Stimulated activated CD4-positive, alpha-beta T cell treated with anti-CD3 and anti-CD28 coated beads, Interleukin-4, amount 100 ng/mL, for 4 hours (primary cell): ENCODE measurements at regions not wholly inside any gene's neighbourhood (a gene's known extent, or its start where the extent isn't known, plus 50 kb on each side); places are given as distances from the start of the nearest gene placed in this dataset.

Experiments
- DNase-seq, 2 experiments: peaks; one replicate each; pipeline ENCODE4 v3.0.0-alpha.2; 2020

DNA sequence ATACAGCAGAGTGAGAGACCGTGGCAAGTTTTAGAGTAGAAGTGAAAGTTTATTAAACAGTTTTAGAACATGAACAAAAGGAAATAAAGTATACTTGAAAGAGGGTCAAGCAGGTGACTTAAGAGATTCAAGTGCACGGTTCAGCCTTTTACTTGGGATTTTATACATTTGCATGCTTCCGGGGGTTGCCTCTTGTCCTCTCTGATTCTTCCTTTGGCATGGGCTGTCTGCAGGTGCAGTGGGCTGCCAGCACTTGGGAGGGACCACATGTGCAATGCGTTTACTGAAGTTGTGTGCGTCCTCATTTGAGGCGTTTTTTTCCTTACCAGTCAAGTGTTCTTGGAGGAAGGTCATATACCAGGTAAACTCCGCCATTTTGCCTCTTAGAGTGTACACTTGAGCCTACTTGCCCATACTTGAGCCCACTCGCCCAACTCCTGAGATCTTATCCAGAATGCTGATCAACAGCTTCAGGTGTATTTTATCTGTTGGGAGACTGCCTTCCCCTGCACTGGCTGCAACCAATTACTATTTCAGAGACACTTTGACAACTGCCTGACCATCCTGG is 195.2 kb downstream of the IRX5 start:
- no peak for DNase-seq

DNA sequence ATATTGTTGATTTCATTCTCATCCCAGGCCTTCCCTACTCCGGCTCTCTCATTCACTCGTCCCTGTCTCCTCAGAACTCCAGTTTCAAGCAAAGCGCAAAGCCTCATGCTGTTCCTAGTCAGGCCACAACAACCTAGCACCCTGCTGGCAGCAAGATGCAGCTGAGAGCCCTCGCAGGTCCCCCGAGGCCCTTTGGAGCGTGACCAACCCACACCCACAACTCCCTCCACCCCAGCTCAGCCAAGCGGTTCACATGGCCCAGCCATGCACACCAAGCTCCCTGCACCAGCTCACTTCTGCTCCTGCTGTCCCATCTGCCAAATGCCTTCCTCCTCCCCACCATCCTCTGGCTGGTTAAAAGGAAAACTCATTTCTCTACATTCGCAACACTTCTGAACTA is 195.8 kb downstream of the IRX5 start:
- DNase-seq: no peak

DNA sequence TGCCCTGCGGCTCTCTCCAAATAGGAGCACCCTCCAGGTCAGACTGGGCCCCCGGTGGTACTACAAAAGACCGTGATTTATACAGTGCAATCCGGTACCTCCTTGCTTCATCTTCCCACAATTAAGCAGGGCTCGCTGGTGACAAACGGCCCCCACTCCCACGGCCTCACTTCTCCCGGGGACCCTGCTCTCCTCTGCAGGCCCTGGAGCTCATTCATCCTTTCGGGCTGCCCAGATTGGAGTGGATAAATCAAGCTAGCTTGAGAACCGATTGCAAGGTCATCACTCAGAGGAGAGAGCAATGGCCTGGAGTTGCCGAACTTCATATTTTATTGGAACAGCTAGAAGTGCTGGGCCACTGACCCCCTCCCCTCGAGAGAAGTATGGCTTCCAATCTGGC is 193.5 kb upstream of the IRX6 start:
- DNase-seq: no peak

DNA sequence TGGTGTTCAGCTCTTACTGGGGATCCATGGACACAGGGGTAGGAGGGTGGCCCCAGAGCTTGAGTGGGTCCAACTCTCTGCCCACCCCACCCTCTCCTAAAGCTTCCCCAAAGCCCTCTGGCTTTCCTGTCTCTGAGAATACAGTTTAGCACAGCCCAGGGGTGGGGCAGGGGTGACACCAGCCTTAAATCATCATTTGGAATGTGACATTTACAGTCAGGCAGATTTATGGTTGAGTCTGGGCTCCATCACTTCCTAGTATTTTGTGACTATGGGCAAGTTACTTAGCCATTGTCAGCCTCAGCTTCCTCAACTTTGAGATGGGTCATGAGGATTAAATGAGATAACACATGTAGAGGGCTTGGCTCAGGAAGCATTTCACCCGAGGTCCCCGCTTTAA is 193.1 kb upstream of the IRX6 start:
- DNase-seq: no peak

DNA sequence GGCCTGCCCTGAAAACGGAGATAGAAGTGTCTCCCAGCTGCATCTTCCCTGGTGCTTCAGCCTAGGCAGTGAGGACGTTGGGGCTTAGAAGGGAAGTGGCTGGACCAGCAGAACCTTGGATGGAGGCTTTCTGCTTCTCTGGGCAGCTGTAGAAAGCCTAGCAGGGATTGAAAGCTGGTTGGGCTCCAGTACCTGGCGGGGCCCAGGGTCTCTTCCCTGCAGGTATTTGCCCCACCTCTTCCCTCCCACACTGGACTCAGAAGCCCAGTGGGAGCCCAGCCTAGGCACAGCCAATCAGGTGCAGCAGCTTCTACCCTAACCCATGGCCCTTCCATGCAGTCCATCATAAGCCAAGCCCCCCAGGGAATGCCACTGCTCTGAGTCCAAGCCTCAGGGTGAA is 190.3 kb upstream of the IRX6 start:
- DNase-seq: no peak

DNA sequence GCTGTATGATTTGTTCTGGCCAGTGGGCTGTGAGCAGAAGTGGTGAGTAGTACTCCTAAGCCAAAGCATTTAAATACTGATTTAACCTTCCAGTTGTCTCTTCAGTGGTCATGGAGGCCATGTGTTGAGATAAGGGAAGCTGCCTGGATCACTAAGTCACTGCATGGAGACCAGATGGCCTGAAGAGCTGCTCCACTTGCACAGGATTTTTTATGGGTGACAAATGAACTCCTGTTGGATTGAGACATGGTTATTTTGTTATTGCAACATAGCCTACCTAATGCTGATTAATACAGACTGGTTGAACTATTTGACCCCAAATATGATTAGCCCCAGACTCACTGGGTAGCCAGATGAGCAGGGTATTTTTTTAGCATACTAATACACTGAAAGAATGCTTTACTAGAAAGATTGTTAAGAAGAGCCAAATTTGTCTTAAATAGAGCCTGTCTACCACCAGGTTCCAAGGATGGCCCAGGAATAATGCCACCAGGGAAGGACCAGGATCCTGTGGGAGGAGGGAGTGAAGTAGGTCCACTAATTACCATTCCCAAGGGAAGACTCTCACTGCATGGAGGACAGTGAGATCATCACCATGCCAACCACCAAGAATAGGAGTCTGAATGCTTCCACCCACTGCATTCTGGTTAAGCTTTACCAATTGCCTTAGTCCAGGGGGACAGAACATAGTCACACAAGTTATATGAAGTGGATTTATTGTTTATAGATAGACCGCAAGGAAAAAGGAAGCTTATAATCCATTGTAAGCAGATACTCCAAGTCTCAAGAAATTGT is 187.4 kb upstream of the IRX6 start:
- no peak for DNase-seq

DNA sequence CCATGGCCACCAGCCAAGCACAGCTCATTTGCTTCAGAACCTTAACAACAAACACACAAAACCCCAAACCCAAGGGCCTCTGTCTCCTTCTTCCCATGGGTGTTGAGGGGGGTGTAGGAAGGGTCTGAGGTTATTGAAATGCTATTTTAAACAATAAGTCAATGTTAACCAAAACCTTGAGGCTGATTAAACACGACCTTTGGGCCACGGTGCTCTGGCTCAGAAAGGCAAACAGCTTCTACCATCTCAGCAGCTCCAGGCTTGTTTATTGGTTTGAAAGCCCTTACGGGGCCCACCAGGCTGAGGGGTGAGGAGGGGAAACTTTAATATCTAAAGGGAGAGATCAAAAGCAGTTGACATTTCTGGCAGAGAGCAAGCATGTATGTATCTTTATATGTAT is 185.7 kb upstream of the IRX6 start:
- DNase-seq: no peak

DNA sequence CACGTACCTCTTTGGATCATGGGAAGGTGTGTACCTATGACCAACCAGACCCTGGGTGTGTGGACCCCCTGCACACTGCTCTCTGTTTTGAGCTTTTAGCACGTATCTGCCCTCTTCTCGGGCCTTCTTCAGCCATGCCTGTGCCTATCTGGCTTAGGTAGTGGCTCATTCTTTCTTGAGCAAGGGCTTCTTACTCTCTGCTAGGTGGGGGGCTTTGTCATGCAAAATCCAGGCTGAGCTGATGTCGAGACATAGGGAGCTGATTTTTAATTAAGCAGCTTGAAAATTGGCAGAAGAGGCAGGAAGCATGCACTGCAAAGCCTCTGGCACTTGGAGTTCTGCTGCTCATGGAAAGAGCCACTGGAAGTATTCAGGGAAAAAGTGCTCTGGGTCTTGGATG is 181.6 kb upstream of the IRX6 start:
- DNase-seq: no peak

DNA sequence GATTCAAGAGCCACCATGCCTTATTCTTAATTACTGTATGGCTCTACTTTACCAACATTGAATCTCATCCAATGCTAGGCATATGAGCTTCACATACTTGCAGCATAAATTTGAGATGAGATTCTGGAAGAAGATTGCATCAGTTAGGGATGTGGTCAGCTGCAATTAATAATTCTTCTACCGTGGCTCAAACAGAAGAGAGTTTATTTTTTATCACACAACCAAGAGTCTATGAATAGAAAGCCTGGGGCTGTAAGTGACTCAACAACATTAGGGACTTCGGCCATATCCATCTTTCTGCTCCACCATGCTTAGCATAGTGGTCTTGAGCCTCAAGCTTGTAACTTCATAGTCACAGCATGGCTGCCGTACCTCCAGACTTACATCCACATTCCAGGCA is 179.4 kb upstream of the IRX6 start:
- no peak for DNase-seq

DNA sequence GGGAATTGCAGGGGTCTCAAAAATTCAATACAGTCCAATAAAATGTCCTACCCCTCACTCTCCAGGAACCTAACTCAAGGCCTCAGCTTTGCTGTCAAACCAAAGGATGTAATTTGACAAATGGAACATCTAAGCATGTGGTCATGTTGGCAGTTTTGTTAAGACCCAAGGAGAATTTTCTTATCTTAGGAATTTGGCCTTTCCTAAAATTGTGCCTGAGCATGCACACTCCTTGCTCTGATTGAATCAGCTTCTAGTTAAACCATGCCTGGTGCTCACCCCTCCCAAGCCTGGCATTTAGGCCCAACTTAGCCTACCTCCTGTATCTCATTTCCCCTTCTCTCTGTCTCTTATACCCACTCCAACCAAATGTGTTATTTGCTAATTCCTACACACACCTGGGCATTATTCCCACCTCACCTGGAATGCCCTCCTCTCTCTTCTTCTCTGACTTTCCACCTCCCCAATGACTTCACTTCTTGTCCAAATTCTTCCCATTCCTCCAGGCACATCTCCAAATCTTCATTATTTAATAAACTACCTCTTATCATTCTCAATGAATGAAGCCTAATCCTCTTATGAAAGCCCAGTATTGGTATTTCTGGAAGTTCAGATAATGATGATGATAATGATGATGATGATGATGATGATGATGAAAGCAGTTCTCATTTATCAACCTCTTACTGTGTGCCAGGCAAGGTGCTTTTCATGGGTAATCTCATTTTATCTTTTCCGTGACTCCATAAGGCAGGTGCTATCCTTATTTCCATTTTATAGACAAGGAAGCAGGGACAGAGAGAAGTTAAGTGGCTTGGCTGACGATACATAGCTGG is 178.0 kb upstream of the IRX6 start:
- no peak for DNase-seq

DNA sequence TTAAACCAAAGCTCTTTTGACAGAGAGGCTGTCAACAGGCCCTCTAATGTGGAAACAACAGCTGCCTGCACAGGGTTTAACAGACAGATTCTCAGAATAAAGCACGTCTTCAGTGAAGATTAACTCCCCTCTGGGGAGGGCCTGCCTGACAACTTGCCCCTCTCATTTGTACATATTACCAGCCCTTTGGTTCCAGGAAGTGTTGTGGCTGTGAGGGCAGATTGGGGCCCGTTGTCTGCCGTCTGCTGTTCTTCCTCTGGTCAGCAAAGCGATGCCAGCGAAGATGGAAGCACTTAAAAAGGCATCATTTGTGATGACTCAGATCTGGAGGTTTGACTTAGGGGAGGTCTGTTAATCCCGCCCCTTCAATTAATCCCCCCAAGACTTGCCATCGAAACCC is 177.0 kb upstream of the IRX6 start:
- DNase-seq: no peak

DNA sequence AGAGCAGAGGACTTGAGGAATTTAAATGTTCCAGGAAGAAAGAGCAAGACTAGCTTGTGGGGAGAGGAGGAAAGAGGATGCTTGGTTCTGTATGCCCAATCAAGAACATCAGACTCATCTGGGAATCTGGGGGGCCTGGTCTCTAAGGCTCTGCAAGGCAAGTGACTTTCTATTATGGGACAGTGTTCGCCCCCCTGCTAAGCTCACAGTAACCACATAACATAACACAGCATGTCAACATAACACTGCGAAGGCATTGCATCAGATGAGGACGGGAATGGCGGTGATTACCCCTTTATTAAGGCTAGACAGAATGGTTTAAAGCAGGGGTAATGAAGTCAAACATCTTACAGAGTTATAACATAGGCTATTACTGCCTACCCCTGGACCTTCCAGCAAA is 176.6 kb upstream of the IRX6 start:
- no peak for DNase-seq

DNA sequence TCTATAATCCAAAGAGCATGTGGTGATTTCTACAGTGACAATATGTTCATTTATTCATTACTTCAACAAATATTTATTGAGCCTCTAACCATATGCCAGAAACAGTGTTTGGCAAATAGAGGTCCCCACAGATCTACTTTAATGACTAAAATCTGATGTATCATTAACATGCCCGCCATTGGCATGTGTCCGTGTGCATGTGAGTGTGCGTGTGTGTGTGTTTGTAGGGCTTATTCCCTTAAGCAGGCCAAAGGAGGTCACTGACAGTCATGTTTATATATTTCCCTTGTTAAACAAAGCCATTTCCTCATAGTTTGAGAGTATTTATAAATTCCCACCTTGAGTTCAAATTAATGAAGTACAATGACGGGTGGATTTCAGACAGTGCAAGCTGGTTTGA is 174.4 kb upstream of the IRX6 start:
- no peak for DNase-seq

DNA sequence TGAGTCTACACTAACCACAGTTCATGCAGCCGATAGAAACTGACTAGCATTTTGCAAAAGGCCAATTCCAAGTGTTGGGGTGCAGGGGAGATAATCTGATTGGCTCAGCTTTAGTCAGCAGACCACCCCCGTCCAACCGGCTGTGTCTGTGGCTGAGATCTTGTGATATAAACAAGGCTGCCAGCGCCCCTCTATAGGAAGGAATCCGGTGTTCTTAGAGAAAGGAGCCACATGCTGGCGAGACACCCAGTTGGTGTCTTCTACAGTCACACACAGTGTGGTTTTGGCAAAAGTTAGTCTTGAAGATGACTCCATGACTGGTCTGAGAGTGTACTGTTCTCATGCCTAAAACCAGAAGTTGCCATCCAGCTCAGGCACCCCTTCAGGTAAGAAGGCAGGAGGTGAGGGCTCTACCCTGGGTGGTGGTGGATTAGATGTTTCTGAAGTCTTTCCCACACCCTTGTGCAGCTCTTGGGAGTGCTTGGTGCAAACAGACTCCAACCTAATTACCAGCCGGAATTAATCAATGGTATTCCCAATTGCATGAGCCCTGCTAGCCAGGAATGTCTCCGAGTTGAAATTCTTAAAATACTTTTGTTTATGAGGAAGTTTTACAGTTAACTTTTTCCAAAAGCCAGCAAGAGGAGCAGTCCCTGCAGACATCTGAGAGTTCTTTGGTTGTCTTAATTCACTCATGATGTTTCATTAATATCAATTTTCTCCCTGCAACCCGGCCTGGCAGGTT is 172.3 kb upstream of the IRX6 start:
- no peak for DNase-seq

DNA sequence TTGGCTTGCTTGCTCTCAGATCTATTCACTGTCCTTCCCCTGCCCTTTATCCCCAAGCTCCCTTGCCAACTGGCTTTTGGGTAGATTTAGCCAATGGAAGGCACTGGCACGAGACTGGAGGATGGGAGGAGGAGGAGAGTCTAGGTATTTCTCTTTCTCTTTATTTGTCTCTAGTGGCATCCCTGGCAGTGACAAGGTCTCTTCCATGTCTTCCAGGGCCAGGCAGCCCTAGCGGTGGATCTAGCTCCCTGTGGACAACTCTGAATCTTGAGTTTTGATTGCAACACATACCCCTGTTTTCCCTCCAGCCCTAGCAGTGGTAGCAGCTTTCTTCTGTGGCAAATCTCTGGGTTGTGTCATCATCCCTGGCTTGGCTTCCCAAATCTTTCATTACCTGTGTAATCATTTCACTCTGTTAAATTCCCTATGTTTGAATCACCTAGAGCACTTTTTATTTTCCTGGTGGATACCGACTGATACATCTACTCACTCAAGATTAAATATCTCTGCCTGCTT is 171.1 kb upstream of the IRX6 start:
- no peak for DNase-seq

DNA sequence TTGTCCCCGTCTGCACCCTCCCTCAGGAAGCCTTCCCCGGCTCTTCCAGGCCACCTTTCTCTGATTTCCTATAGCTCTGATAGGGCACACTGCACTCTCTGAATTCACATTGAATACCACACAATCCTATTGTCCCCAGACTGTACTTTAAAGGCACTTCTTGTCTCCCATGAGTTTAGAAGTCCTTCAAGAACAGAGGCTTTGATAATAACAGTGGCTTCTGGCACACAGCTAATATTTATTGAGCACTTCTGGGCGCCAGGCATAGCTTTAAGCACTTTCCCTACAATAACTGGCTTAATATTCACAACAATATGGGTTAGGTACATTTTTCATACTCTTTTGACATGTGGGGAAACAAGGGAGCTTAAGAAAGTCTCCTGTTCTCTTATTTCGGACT is 169.7 kb upstream of the IRX6 start:
- DNase-seq: no peak

DNA sequence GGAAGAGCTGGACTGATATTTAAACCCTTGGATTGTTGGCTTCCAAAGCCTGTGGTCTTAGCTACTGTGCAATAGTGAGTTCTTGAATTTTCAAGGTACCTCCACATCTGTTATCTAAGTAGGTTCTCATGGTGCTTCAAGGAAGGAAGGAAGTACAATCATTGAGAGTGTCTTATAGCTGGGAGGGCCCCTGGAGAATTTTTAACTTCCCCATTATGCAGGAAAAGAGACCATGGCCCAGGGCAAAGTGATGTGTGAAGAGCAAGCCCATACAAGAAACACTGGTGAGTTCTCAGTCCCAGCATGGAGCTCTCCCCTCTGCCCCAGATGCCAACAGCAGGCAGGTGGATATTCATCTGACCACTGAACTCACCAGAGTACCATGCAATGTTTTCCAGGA is 169.0 kb upstream of the IRX6 start:
- no peak for DNase-seq

DNA sequence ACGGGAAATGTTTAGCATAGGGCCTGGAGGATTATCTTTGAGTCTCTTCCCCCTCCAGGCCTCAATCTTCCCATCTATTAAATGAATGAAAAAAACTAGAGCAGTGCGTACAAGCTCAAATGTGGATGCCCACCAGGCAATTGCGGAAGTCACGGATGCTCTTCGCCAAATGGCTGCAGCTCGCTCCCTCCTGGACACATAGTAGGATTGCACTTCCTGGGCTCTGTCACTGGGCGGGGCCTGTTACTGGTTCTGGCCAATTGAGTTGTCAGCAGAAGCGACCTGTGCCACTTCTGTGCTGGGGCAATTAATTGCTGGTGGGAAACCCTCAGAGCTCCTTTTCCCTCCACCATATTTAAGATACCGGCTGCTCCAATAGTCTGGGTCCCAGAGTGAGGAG is 168.2 kb upstream of the IRX6 start:
- no peak for DNase-seq

DNA sequence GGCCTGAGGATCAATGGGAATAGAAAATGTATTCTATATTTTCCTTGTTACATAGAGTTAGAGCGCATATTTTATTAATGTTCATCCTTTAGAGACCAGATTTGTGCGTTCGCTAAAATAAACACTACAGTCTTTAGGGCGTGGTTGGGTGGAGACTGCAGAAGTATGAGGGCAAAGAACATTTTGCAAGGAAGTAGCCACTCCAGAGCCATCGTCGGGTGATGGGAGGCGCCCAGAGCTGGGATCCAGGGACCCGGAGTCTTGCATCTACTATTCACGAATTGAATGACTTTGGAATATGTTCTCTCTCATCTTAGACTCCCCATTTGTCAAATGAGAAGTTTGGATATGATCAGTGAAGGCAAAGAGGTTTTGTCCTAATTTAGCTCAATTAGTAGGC is 154.2 kb upstream of the IRX6 start:
- no peak for DNase-seq

DNA sequence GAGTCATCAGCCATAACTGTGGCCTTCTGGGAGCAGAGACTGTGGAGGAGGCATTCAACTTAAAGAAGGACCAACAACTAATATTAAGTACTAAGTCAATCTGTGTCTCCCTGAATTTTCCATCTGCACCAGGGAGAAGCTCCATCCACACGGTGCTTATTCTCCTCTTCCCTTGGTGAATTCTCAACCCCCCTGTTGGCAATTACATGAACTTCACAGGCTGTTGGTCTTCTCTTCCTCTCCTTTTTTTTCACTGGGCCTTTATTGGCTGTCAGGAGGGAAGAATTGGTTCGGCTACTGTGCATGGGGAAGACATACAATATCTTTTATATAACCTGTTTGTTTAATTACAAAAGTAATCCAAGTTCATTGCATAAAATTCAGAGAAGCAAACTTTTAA is 152.8 kb upstream of the IRX6 start:
- DNase-seq: no peak

DNA sequence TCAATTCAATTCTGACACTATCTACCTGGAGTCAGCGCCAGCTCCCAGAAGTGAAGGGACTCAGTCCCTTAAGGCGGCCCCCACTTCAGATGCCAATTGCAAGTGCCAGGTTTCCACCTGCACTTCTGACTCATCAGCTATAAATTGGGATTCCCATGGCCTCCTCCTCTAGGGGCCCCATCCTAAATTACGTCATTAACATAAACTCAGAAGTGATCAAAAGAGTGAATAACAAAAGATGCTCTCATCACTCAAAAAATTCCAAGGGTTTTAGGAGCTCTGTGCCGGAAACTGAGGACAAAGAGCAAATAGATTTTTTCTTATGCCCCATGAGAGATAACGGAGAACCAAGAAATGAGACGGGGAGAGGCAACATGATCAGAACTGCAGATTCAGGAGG is 148.6 kb upstream of the IRX6 start:
- no peak for DNase-seq

DNA sequence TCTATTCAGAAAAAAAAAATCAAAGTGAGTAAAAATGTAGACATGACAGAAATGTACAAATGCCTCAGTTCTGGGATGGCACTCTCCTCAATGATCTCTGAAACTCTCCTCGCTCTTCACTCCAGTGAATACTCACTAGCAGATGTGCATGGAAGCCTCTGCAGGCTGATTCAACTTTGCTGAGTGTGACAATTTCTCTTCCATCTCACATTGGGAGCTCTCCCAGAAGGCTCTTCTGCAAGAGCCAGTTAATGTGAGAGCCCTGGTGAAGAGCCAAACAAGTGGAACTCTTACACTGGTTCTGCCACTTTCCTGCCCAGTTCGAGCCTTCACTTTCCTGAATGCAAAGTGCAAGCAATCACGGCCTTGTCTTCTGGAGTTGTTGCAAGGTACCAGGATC is 147.1 kb upstream of the IRX6 start:
- no peak for DNase-seq

DNA sequence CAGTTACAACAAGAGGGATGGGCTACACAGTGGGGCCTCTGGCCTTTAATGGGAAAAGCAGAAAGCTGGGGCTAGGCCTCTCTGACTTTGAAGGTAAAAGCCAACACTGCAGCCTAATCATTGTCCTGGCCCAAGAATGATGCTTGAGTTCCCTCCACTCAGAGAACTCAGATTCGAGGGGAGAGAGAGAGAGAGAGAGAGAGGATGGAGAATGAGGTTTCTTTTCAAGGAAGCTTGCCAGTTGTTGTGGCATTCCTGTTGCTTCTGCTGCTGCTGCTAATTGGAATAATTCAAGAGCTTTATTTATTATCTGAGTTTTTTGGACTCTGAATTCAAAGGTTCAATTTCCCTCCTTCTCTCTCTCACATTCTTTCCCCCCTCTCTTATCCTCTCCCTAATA is 144.6 kb upstream of the IRX6 start:
- no peak for DNase-seq
